HG02759 (cell line): ENCODE measurements at regions not wholly inside any gene's neighbourhood (a gene's known extent, or its start where the extent isn't known, plus 50 kb on each side); places are given as distances from the start of the nearest gene placed in this dataset.

Experiments
- ATAC-seq: cut with Tn5 transposase; IDR thresholded peaks from one replicate; pipeline ENCODE4 v1.9.1; 2021; ENCODE audit warnings: mild to moderate bottlenecking, moderate library complexity; ENCODE audit not compliant: unreplicated experiment

GRCh38 chr18:45119876-45120275 is 439.2 kb downstream of the SETBP1 start:
- no peak for ATAC-seq

GRCh38 chr18:45121146-45121545 is 440.5 kb downstream of the SETBP1 start:
- ATAC-seq = no peak

- ATAC-seq = no peak
These were observed 441.8 kb downstream of the SETBP1 start for GRCh38 chr18:45122506-45122905.

DNA sequence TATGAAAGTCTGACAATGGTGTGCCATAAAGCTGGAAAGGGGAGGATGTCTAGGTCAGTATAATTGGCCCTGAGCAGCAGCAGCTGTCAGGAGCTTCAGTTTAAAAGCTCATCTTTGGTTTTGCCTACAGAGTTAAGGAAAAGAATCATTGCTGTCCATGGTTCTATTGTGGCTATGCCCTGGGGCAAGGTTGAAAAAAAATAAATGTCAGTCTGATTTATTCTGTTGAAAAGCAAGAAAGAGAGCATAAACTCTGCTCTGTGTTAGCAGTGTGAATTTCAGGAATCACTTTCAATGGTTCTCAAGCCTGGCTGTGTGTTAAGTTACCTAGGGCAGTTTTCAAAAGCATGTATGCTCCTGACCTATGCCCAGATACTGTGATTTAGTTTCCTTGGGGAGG is 446.7 kb downstream of the SETBP1 start:
- no peak for ATAC-seq

DNA sequence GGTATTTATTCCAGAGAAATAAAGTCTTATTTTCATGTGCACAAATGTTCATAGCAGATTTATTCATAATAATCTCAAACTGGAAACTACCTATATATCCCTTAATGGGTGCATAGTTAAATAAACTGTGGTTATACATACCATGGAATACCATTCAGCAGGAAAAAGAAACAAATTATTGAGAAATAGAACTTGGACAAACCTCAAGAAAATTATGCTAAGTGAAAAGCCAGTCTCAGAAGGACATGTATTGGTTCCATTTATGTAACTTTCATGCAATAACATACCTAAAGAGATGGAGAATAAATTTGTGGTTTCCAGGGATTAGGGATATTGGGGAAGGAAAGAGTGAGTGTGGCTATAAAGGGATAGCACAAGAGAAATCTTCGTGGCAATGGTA is 452.6 kb downstream of the SETBP1 start:
- no peak for ATAC-seq

- no peak for ATAC-seq
These were observed 455.8 kb downstream of the SETBP1 start for GRCh38 chr18:45136381-45137086.

DNA sequence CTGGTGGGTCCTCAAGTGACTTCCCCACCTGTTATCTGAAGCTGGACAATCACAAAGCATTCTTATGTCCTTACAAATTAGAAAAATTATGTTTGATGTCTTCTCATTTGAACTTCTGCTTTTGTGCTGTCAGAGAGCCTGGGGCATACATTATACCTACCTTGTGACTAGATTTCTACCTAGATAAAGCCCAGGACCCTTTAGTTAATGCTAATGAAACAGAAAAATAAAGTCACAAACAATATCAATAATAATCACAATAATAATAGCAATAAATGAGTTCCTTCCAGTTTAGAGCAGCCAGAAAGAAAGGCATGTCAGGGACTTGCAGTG is 456.4 kb downstream of the SETBP1 start:
- no peak for ATAC-seq

GRCh38 chr18:45139478-45139877 is 458.8 kb downstream of the SETBP1 start:
- no peak for ATAC-seq

DNA sequence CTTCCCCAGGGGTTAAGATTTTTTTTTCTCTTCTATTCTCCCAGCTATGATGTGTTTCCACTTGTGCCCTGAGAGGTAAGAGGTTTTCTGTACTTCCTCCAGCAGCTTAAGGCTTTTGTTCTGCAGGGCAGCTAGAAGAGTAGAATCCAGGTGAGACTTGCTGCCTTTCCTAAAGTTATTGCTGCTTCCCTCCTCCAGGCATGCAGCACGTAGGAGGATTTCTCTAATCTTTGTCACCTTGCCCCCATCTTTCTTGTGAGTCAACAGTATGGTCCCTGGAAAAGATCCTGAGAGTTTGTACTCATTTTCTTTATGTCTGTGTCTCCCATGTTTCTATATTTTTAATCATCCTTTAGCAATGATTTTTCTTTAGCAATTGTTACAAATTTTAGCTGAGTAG is 462.2 kb downstream of the SETBP1 start:
- ATAC-seq = no peak

DNA sequence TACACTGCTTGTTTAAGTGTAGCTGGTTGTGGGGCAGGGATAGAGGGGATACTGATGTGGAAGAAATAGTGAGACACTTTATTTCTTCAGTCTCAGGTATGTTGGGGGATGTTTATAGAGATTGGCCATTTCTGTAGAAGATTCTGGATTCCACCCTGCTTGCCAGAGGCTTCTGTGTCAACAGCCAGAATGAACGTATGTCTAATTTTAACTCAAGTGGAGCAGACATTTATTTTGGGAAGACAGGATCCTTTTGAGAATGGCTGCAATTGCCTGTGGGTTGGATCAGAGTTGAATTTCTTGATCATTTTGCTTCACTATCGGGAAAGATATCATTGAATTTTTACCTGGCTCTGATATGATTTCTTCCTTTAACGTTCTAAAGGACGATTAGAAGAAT is 465.6 kb upstream of the SLC14A2 start:
- no peak for ATAC-seq

GRCh38 chr18:45151645-45152044 is 463.6 kb upstream of the SLC14A2 start:
- no peak for ATAC-seq

DNA sequence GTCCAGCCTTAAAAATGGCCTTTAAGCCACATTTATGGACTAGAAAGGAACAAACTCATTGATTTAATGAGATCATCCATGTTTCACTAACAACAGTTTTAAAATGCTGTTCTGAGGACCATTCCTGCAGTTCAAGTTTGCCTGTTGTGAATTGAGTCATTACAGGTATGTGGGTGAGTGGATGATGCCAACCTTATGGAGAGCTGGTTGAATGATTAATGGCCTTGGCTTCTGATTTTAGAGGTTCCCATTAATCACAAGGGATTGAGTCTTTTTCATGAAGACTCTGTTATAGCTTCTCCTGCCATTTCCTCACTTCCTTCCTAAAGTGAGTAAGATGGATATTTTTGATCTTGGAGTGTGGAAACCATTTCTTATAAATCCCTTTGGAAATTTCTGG is 459.8 kb upstream of the SLC14A2 start:
- ATAC-seq = no peak

DNA sequence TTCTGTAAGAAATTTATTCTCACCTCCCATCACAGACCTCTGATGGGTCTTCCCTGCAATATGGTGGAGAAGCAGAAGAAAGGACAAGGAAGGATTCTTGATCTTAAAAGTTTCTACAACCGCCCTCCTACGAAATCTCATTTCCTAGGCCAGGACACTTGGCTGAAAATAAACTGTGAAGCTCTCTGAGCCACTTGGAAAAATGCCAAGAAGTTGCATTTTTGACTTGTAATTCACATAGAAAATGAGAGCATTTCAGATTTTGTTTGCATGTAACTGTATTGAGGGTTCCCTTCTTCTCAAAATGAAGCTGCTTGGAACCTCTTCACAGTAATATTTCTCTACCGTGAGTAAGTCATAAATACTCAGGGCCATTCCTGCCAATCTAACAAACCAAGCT is 458.3 kb upstream of the SLC14A2 start:
- no peak for ATAC-seq

- ATAC-seq = no peak
These were observed 457.7 kb upstream of the SLC14A2 start for GRCh38 chr18:45157576-45157975.

- no peak for ATAC-seq
These were observed 453.4 kb upstream of the SLC14A2 start for GRCh38 chr18:45161850-45162249.

- no peak for ATAC-seq
These were observed 451.4 kb upstream of the SLC14A2 start for GRCh38 chr18:45163871-45164270.

- ATAC-seq = no peak
These were observed 450.7 kb upstream of the SLC14A2 start for GRCh38 chr18:45164551-45164950.

GRCh38 chr18:45165176-45165713 is 450.0 kb upstream of the SLC14A2 start:
- no peak for ATAC-seq

GRCh38 chr18:45165871-45166270 is 449.4 kb upstream of the SLC14A2 start:
- ATAC-seq = no peak

DNA sequence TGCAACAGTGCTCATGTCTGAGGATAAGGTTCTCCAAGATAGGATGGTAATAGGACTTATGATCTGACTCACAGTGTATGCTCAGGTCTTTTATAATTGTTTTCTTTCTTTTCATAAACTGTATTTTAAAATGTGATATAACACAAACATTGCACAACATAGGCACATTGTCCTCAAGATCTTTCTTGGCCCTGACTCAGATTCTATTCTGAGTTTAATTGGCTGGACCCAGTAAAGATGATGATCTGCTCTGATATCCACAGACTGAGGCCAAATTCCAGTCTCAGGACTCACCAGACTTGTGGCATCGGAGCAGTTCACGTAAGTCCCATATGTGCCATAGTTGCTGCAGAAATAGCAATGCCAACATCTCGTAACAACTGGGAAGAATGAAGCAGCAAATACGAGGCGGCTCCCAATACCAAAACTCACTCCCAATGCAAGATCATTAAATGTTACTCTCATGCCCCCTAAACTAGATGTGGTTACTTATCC is 448.9 kb upstream of the SLC14A2 start:
- ATAC-seq = no peak

DNA sequence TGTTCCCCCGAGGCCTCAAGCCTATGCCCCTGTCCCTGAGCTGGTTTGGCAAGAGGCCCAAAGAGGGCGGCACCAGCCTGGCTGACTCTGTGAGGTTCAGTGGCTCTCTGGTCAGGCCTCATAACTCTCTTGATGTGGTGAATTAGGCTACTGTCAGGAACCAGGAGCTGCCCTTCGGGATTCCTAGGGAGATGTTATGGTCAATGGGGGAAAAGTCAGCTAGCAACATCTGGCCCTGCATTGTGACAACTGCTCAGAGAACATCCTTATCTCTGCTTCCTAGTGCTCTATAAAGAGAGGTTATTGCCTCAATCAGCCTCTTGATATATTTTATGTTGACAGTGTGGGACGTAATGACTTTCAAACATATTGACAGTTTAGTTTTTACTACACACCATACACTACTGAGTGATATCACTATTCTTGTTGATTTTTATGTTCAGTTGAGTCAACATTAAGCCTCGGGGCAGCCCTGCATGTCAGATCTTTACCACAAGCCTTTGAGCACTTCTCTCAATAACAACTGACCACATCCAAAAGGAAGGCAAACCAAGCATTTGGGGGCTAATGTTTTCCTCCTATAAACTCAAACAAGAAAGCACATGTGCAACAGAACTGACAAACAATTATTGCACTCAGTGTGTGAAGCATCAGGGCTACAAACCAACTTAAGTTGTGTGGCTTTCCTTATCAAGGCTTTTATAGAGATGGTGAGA is 448.3 kb upstream of the SLC14A2 start:
- no peak for ATAC-seq

DNA sequence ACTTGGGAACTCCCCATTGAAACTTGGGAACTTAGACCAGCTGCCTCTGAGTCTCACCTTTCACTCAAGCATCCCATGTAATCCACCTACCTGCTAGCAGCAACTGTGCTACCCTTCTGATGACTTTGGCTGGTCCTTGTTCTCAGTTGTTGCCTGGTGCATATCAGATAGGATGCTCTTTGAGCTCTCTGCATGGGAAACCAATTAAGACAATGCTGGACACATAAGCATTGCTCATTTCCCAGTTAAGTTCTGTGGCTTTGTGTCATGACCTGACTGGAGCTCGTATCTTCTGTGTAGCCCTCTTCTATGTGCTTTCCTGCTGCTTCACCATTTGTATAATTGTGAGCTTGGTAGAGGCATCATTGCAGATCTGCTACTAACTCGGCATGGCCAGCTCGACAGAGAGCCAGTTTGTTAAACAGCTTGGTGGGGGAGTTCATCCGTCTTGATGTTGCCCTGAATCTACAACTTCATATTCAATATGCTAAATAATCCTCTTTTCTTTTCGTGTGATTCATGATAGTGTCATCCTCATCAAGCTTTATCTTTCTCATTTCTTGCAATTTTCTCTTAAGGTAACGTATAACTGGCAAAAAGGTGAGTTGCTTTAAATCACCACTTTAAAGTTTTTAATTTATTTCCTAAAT is 447.5 kb upstream of the SLC14A2 start:
- no peak for ATAC-seq
